ENCODE measurements at regions not wholly inside any gene's neighbourhood (a gene's known extent, or its start where the extent isn't known, plus 50 kb on each side); places are given as distances from the start of the nearest gene placed in this dataset.
"Not testable (repeated sequence)": the region's sequence is repeated elsewhere in the genome, so short reads cannot be mapped to it uniquely, and the experiment has no call there.

- DNase-seq = no peak
Observed at GRCh38 chr16:9348912-9349311, 257.5 kb downstream of the HAPSTR1 start.

DNA sequence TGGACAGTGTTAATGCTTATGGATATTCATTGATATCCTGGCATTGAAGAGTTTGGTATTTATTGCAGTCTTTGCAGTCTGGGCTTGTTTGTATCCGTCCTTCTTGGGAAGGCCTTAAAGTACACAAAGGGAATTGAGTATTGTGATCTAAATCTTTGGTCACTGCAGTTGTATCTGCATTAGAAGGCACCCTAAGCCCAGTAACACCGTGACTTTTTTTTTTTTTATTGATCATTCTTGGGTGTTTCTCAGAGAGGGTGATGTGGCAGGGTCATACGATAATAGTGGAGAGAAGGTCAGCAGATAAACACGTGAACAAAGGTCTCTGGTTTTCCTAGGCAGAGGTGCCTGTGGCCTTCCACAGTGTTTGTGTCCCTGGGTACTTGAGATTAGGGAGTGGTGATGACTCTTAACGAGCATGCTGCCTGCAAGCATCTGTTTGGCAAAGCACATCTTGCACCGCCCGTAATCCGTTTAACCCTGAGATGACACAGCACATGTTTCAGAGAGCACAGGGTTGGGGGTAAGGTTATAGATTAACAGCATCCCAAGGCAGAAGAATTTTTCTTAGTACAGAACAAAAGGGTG is 258.0 kb downstream of the HAPSTR1 start:
- not testable (repeated sequence) for DNase-seq

DNA sequence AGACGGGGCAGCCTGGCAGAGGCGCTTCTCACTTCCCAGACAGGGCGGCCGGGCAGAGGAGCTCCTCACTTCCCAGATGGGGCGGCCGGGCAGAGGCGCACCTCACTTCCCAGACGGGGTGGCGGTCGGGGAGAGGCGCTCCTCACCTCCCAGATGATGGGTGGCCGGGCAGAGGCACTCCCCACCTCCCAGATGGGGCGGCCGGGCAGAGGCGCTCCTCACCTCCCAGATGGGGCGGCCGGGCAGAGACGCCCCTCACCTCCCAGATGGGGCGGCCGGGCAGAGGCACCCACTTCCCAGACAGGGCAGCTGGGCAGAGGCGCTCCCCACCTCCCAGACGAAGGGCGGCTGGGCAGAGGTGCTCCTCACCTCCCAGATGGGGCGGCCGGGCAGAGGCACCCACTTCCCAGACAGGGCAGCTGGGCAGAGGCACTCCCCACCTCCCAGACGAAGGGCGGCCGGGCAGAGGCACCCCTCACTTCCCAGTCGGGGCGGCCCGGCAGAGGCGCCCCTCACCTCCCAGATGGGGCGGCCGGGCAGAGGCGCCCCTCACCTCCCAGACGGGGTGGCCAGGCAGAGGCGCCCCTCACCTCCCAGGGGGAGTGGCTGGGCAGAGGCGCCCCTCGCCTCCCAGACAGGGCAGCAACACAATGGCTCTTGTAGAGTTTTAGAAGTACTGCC is 258.8 kb downstream of the HAPSTR1 start:
- not testable (repeated sequence) for DNase-seq

DNA sequence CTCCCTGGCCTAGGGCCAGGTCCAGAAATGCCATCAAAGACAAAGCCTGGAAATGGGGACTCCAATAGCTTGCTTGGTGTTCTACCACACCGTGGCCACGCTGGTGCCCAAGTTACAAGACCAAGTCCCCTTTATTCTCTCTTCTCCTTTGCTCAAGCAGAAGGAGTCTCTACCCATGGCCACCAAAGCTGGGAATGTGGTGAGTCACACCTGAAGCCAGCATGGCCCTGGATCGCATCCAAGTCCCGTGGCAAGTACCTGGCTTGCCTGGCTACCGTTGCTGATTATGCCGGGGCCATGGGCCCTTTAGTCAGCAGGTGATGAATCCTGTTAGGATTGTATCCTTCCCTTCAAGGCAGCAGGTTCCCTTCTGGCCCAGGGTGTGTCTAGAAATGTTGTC is 260.0 kb downstream of the HAPSTR1 start:
- no peak for DNase-seq

DNA sequence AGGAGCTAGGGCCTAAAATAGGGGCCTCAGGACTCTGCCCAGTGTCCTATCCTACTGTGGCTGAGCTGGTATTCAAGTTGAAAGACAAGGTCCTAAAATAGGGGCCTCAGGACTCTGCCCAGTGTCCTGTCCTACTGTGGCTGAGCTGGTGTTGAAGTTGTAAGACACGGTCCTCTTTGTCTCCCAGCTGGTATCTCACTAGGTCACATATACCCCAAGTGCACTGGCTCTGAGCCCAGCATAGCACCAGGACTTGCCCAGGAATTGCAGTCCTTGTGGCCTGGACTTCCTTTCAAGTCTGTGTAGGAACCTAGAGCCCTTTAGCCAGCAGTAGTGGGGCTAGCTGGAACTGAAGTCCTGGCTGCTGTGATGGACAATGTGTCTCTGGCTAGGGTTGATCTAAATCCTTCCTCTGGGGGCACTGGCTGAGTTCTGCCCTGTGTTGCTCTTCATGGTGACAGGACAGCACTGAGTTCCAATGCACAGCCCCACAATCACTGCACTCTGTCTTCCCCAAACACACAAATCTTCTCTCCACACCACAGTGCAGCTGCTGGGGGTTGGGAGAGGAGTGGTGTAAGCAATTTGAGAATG is 260.5 kb downstream of the HAPSTR1 start:
- no peak for DNase-seq

- DNase-seq = no peak
Observed at GRCh38 chr16:9357829-9358228, 266.4 kb downstream of the HAPSTR1 start.

DNA sequence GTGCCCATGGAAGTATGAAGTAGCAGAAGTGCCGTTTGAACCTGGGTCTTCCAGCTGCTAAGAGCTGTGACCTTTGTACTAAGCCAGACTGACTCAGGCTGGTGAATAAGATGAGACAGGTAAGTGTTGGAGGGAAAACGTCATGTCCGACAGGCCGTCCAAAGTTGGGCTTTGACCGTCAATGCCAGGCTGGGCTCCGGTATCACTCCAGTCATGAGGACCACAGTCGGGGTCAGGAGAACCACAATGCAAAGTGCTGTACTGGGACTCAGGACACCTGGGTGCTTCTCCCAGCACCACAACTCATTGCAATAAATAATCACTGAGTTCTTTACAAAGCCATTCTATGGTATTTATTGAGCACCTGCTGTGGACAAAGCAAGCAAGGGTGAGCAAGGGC is 268.6 kb downstream of the HAPSTR1 start:
- no peak for DNase-seq

DNA sequence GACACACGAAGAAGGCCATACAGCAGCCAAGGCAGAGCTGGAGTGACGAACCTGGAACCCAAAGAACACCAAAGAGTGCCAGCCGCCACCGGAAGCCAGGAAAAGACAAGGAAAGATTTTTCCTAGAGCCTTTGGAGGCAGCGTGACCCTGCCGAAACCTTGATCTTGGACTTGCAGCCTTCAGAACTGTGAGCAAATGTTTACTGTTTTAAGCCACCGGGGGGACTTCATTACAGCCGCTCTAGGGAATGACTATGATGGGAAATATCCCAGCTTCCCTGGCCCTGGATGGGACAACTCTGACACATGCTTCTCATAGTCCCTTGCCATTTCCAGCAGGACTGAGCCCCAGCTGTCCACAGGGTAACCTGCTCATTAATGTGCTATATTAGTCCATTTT is 270.6 kb downstream of the HAPSTR1 start:
- DNase-seq = no peak

DNA sequence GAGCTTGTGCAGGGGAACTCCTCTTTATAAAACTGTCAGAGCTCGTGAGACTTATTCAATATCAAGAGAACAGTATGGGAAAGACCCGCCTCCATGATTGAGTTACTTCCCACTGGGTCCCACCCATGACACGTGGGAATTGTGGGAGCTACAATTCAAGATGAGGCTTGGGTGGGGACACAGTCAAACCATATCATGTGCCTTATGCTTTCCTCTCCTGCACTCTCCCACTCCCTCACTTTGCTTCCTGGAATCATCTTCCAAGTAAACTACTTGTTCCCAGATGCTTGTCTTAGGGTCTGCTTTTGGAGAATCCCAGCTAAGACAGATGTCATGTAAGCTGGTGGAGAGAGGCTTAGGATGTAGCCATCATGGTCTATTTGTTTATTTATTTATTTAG is 271.2 kb downstream of the HAPSTR1 start:
- no peak for DNase-seq

DNA sequence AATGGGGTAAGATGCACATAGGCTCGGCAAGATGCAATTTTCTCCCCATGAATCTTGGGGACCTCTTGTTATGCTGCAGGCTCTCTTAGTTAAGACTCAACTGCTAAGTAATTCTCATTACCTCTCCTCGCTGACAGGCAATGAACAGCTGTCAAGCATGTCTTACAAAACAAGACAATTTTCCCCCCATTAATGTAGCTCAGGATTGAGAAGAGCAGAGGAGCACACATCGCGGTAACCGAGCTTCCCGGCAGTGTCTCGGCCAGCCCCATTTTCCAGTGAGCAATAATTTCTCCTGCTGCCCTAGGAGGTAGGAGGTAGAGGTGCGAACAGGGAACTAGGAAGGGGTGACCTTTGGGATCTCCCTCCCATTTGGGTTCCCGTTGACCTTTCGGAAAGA is 272.1 kb downstream of the HAPSTR1 start:
- no peak for DNase-seq

GRCh38 chr16:9364721-9365369 is 273.4 kb downstream of the HAPSTR1 start:
- DNase-seq = no peak

DNA sequence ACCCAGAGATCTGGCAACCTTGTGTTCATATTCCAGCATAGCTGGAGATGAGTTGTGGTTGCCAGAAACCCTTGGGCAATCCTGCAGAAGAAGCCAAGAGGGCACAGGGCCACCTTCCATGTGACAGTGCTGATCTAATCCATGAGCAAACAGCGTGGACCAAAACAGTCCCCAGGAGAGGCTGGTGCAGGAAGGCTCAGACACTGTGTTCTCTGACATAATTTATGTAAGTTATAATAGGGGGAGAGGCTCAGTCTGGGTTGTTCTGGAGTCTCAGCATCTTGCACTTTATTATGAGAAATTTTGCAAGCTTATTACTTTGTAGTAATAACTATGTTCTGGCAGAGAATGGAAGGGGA is 273.9 kb downstream of the HAPSTR1 start:
- DNase-seq = peak; percentile 42

DNA sequence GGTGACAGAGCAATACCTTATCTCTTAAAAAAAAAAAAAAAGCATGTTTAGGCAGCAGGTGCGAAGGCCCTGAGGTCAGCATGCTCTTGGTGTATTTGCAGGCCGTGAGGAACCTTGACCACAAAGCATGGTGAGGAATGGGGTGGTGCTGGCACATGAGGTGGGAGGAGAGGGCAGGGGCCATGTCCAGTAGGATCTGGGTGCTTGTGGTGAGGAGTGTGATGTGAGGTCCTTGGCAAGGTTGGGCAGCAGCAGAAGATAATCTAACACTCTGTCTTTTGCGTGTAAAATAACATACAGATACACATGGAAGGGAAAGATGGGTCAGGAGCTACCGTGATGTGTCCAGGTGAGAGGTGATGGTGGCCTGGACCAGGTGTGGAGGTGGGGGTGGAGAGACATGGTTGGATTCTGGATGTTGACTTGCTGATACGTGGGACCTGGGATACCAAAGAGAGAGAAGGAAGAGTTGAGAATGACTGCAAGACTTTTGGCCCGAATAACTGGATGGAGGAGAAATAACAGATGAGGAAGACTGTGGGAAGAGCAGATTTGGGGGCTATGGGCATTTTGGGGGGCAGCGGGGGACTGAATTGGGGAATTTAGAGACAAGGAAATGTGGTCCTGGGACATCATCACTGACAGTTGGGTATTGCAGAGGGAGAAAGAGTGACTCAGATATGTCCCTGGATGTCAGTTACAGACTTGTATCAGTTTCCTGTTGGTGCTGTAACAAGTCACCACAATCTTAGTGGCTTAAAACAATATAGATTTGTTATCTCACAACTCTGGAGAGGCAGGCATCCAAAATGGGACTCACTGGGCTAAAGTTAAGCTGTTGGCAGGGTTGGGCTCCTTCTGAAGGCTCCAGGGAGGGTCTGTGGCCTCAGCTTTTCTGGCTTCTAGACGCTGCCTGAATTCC is 274.9 kb downstream of the HAPSTR1 start:
- DNase-seq = no peak

DNA sequence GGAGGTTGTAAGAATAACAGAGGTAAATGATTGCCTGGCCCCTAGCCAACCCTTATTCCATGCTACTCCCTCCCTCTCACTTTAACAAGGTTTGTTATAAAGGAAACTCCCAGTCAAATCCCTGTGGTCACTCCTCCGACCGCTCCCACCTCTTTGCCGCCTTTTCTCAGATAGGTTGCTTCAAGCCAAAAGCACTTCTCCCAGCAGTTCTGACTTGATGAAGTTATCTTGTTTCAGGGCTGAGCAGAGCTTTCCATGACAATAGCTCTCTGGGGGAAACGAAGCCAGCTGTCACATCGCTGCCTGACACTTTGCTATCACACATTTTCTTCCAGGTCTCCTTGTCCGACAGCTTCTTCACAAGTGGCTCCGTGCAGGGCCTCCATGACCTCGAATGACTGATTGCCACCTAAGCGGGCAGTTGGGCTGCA is 278.6 kb downstream of the HAPSTR1 start:
- DNase-seq = no peak

- DNase-seq = no peak
Observed at GRCh38 chr16:9371713-9372448, 280.4 kb downstream of the HAPSTR1 start.

DNA sequence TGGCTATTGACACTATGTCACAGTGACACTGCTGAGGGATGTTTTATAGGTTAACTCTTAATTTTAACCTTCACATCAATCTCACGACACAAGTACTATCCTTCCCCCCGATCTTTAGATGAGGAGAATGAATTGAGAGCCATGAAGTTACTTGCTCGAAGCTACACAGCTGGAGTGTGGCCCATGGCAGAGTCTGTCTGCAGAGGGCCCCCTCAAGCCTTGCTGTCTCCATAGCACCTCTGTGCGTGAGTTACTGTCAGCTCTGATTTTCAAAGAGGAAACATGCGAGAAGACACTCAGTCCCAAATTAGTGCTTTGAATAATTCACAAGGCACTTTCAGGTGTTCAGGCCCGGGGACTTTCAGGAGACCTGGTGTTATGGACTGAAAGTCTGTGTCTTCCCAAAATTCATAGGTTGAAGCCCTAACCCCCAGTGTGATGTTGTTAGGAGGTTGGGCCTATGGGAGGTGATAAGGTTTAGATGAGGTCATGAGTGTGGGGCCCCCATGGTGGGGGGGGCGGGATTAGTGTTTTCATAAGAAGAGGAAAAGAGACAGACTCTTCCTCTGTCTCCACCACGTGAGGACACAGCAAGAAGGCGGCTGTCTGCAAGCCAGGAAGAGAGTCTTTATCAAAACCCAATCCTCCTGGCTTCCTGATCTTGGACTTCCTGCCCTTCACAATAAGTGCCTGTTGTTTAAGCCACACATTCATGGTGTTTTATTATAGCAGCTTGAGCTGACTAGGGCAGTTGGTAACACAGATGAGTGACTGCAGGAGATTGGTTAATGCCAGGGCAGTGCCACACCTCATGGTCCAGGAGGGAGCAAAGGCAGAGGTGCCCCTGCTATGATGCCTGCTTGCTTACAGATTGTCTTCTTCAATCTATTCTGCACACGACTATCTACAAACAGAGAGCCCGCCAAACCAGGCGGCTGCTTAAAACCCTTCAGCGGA is 281.8 kb downstream of the HAPSTR1 start:
- DNase-seq = no peak

- DNase-seq = no peak
Observed at GRCh38 chr16:9374061-9374460, 282.6 kb downstream of the HAPSTR1 start.

DNA sequence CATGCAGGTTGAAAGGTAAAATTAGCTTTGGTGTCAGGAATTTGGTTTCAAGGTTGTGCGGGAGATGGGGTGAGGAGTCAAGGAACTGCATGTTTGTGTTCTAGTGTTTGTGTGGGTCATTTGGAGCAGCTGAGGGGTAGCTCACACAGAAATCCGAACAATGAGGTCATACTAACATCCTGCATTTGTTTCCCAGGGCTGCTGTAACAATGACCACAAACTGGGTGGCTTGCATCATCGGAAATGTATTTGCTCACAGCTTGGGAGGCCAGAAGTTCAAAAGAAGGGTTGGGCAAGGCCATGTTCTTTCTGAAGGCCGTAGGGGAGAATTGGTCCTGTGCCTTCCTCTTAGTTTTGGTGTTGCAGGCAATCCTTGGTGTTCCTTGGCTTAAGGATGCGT is 287.4 kb downstream of the HAPSTR1 start:
- no peak for DNase-seq

DNA sequence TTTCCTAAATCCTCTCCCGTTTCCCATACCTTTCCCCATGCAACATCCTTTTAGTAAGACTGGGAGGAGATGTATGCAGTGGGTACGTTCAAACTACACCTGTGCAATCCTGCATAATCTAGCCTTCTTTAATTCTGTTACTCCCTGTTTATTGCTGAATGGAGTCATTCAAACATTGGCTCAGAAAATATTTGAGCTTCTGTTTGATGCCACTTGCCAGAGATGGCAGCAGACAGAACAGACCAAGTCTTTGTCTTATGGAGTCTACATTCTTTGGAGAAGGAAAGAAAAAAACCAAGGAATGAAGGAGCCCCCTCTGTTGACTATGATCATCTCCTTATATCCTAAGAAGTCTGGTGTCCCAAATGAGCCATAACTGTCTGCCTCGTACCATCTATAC is 288.8 kb downstream of the HAPSTR1 start:
- DNase-seq = no peak

DNA sequence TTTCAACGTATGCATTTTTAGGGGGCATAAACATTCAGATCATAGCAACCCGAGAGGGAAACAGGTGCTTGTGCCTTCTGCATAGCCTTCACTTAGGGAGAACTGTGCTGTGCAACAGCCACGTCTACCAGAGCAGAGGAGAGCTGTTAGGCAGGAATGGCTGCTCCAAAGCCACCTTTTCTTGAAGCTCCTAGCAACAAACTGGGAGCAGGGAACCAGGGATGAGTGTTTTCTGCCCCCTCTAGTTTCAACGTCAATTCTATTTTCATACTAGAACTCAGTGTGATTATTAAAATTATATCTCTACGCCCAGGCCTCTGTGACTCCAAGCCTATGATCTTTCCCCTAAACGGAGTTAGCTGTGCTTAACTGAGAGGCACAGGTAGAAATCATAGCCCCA is 290.0 kb downstream of the HAPSTR1 start:
- no peak for DNase-seq

GRCh38 chr16:9381905-9382304 is 290.5 kb downstream of the HAPSTR1 start:
- DNase-seq = no peak

Measured in left hindlimb (tissue), 1 donor.